Stimulated activated CD4-positive, alpha-beta T cell treated with anti-CD3 and anti-CD28 coated beads, TNF-alpha, amount 100 ng/mL, for 24 hours (primary cell): ENCODE measurements at regions not wholly inside any gene's neighbourhood (a gene's known extent, or its start where the extent isn't known, plus 50 kb on each side); places are given as distances from the start of the nearest gene placed in this dataset.

Source experiments
- DNase-seq, 3 experiments: peaks; one replicate each; pipeline ENCODE4 v3.0.0-alpha.2; 2020; ENCODE audit warnings: low read depth in 3 of 3

- DNase-seq = no peak
These were observed 583.6 kb upstream of the PIK3C3 start for GRCh38 chr18:41371156-41372045.

GRCh38 chr18:41370740-41371139 is 584.3 kb upstream of the PIK3C3 start:
- DNase-seq = no peak

GRCh38 chr18:41357708-41358107 is 597.3 kb upstream of the PIK3C3 start:
- no peak for DNase-seq

GRCh38 chr18:41353777-41354528 is 601.1 kb upstream of the PIK3C3 start:
- no peak for DNase-seq

- no peak for DNase-seq
These were observed 603.6 kb upstream of the PIK3C3 start for GRCh38 chr18:41351430-41351829.

- no peak for DNase-seq
These were observed 608.0 kb upstream of the PIK3C3 start for GRCh38 chr18:41347057-41347456.

- no peak for DNase-seq
These were observed 611.2 kb upstream of the PIK3C3 start for GRCh38 chr18:41343808-41344207.

GRCh38 chr18:41338341-41338740 is 616.7 kb upstream of the PIK3C3 start:
- DNase-seq = no peak

- DNase-seq = no peak
These were observed 623.4 kb upstream of the PIK3C3 start for GRCh38 chr18:41331661-41332060.

- no peak for DNase-seq
These were observed 628.7 kb upstream of the PIK3C3 start for GRCh38 chr18:41326311-41326710.

- no peak for DNase-seq
These were observed 630.1 kb upstream of the PIK3C3 start for GRCh38 chr18:41324934-41325333.

- no peak for DNase-seq
These were observed 630.8 kb upstream of the PIK3C3 start for GRCh38 chr18:41324020-41324791.

- DNase-seq = no peak
These were observed 632.0 kb upstream of the PIK3C3 start for GRCh38 chr18:41323044-41323443.

- no peak for DNase-seq
These were observed 634.9 kb upstream of the PIK3C3 start for GRCh38 chr18:41320100-41320499.

- no peak for DNase-seq
These were observed 639.9 kb upstream of the PIK3C3 start for GRCh38 chr18:41315134-41315533.

GRCh38 chr18:41311571-41312547 is 643.2 kb upstream of the PIK3C3 start:
- no peak for DNase-seq

GRCh38 chr18:41297740-41298139 is 657.3 kb upstream of the PIK3C3 start:
- DNase-seq = no peak

- DNase-seq = no peak
These were observed 685.7 kb upstream of the PIK3C3 start for GRCh38 chr18:41269294-41269693.

- no peak for DNase-seq
These were observed 686.8 kb upstream of the PIK3C3 start for GRCh38 chr18:41268271-41268670.

- DNase-seq = no peak
These were observed 688.4 kb upstream of the PIK3C3 start for GRCh38 chr18:41266616-41267015.

GRCh38 chr18:41266204-41266603 is 688.8 kb upstream of the PIK3C3 start:
- no peak for DNase-seq
